Urothelium cell line (cell line): ENCODE measurements at regions not wholly inside any gene's neighbourhood (a gene's known extent, or its start where the extent isn't known, plus 50 kb on each side); places are given as distances from the start of the nearest gene placed in this dataset.
"Not testable (repeated sequence)": the region's sequence is repeated elsewhere in the genome, so short reads cannot be mapped to it uniquely, and the experiment has no call there.

Source experiments
- DNase-seq: peaks from one replicate; pipeline ENCODE4 v3.0.0; 2011; ENCODE audit warnings: low spot score, mixed read lengths
- FAIRE-seq: peaks from 2 replicates; lab custom pipeline; 2011; peaks lifted over from hg19 to GRCh38; lab: Jason Lieb, UNC

DNA sequence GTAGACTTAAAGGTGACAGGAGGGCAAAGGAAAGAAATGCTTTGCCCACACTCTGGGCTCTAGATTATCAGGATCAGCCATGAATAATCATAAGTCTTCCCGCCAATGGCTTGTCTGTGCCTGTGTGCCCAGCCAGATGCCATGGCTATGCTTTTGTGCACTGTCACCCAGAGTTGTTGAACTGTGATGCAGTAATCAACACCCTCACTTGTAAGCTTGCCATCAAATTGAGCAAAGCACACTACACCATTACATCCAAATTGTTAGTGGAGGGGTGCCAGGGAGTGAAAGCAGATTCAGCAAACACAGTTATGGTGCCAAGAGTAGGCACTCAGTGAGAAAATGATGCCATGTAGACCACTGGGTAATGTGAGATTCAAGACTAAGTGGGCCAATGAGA lies 845.3 kb upstream of the MIR17HG start:
- FAIRE-seq, result no peak
- no peak for DNase-seq

GRCh38 chr13:90502762-90503161 lies 844.7 kb upstream of the MIR17HG start:
- FAIRE-seq (no peak), DNase-seq (no peak)

- DNase-seq (no peak), FAIRE-seq (no peak)
Observed at GRCh38 chr13:90510319-90510718, 837.2 kb upstream of the MIR17HG start.

- FAIRE-seq, result no peak
Observed at GRCh38 chr13:90511903-90512302, 835.6 kb upstream of the MIR17HG start.

DNA sequence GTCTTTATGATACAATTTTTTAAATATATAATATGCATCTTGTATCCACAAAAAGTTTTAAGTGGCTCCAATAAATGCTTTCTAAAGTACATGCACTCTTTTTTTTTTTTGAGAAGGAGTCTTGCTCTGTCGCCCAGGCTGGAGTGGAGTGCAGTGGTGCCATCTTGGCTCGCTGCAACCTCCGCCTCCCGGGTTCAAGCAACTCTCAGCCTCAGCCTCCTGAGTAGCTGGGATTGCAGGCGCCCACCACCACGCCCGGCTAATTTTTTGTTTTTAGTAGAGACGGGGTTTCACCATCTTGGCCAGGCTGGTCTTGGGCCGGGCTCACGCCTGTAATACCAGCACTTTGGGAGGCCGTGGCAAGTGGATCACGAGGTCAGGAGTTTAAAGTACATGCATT lies 832.8 kb upstream of the MIR17HG start:
- not testable (repeated sequence) for FAIRE-seq, DNase-seq

More at GRCh38 chr13:90511903-90512302, 835.6 kb upstream of the MIR17HG start:
- DNase-seq, result no peak

GRCh38 chr13:90518417-90518816 lies 829.1 kb upstream of the MIR17HG start:
- no peak for FAIRE-seq

GRCh38 chr13:90519157-90519556 lies 828.3 kb upstream of the MIR17HG start:
- no peak for FAIRE-seq

More at GRCh38 chr13:90518417-90518816, 829.1 kb upstream of the MIR17HG start:
- DNase-seq, result no peak

DNA sequence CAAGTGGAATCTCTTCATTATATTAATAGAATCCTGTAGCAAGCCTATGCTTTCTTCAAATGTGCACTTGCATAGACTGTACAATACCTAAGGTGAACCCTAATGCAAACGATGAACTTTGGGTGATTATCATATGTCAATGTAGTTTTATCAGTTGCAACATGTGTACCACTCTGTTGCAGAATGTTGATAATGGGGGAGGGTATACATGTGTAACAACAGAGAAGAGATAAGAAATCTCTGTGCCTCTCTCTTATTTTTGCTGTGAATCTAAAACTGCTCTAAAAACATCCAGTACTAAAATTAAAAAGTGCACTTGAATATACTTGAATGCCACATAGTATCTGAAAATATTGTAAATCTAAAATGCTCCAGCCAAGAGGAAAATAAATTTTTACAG lies 820.8 kb upstream of the MIR17HG start:
- no peak for FAIRE-seq

More at GRCh38 chr13:90519157-90519556, 828.3 kb upstream of the MIR17HG start:
- DNase-seq, result no peak

GRCh38 chr13:90531744-90532143 lies 815.7 kb upstream of the MIR17HG start:
- no peak for FAIRE-seq
- no peak for DNase-seq

More for the DNA sequence above, 820.8 kb upstream of the MIR17HG start:
- no peak for DNase-seq

DNA sequence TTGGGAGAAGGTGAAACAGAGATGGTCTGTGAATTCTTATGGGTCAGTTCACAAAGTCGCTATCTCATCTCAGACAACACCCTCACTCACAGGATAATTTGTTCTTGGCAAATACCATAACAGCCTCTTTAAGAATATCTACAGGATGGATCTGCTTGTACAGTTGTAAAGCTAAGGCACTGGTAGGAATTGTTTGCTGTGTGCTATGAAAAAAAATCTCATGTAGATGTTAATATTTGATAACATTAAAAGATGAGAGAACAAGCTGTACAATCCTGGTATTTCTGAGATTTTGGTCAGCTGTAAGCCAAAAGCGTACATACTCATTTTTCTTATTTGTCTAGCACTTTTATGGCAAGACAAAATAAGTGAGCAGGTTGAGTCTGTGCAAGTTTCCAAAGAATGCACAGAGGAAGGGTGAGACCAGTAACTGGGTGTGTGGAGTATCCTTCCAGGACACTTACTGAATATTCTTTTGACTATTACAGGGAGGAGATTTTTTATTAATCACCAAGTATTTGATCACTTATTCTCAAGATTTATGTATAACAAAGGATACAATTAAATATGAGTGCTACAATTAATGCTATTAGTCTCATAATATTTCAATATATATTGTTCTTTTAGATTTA lies 814.5 kb upstream of the MIR17HG start:
- no peak for FAIRE-seq

GRCh38 chr13:90533866-90534265 lies 813.6 kb upstream of the MIR17HG start:
- DNase-seq (no peak), FAIRE-seq (no peak)

More for the DNA sequence above, 814.5 kb upstream of the MIR17HG start:
- no peak for DNase-seq

GRCh38 chr13:90534617-90535370 lies 812.7 kb upstream of the MIR17HG start:
- no peak for FAIRE-seq
- DNase-seq, result no peak

DNA sequence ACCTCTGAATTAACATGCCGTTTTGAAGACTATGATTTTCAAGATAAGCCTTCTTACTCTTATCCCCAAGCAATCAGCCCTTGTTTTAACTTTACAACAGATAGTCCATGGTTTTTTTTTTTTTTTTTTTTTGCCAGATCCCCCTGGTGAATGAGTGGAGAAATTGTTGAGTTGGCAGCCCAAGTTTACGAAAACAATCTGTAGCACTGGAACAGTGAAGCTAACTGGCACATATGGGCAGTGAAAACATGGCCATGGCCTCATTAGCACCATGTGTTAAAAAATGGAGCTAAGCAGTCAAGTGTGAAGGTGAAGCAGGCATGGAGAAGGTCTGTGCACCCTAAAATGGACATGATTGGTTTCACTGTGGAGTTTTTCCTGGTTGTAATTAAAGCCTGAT lies 812.1 kb upstream of the MIR17HG start:
- FAIRE-seq (no peak), DNase-seq (no peak)

- FAIRE-seq, result no peak
- DNase-seq, result no peak
Observed at GRCh38 chr13:90538063-90538462, 809.4 kb upstream of the MIR17HG start.

GRCh38 chr13:90541346-90541745 lies 806.1 kb upstream of the MIR17HG start:
- FAIRE-seq, result no peak
- no peak for DNase-seq

- FAIRE-seq (no peak), DNase-seq (no peak)
Observed at GRCh38 chr13:90542959-90543505, 804.5 kb upstream of the MIR17HG start.

- FAIRE-seq, result no peak
- peak; percentile 1 for DNase-seq
Observed at GRCh38 chr13:90545070-90545840, 802.2 kb upstream of the MIR17HG start.

DNA sequence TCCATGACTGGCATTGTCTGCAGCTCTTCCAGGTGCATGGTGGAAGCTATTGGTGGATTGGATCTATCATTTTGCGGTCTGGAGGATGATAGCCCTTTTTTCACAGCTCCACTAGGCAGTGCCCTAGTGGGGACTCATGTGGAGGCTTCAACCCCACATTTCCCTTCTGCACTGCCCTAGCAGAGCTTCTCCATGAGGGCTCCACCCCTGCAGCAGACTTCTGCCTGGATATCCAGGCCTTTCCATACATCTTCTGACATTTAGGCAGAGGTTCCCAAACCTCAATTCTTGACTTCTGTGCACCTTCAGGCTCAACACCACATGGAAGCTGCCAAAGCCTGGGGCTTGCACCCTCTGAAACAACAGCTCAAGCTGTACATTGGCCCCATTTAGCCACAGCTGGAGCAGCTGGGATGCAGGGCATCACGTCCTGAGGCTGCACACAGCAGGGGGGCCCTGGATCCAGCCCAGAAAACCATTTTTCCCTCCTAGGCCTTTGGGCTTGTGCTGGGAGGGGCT lies 800.2 kb upstream of the MIR17HG start:
- DNase-seq (no peak), FAIRE-seq (no peak)

- DNase-seq, result no peak
- no peak for FAIRE-seq
Observed at GRCh38 chr13:90551253-90551652, 796.2 kb upstream of the MIR17HG start.

GRCh38 chr13:90552702-90553101 lies 794.8 kb upstream of the MIR17HG start:
- DNase-seq (no peak), FAIRE-seq (no peak)

GRCh38 chr13:90553159-90553558 lies 794.3 kb upstream of the MIR17HG start:
- FAIRE-seq, result no peak

More at GRCh38 chr13:90553159-90553558, 794.3 kb upstream of the MIR17HG start:
- DNase-seq, result no peak
